ENCODE measurements at regions not wholly inside any gene's neighbourhood (a gene's known extent, or its start where the extent isn't known, plus 50 kb on each side); places are given as distances from the start of the nearest gene placed in this dataset.
"Not testable (repeated sequence)": the region's sequence is repeated elsewhere in the genome, so short reads cannot be mapped to it uniquely, and the experiment has no call there.

DNA sequence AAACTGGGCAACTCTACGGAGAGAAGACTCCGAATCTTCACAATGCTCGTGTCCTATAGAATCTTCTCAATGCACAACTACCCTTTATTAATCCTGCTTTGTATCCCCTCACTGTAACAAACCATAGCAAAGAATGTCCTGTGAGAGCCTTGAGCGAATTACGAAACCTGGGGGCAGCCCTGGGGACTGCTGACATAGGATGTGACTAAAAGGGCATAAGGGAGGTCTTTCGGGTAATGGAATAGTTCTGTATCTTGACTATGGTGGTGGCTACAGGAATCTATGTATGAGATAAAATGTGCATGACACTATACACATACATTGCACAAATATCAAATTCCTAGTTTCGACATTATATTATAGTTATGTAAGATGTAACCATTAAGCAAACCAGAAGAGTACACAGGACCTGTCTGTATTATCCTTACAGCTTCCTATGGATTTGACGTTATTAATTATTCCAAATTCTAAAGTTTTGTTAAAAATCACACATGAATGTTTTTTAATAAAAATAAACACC lies 162.5 kb upstream of the KCTD7 start:
- Mint-ChIP-seq H3K9me3 (peaks cover 13% of the 10 kb centered on the region), H3K4me3 (no peak overlapping the region)

DNA sequence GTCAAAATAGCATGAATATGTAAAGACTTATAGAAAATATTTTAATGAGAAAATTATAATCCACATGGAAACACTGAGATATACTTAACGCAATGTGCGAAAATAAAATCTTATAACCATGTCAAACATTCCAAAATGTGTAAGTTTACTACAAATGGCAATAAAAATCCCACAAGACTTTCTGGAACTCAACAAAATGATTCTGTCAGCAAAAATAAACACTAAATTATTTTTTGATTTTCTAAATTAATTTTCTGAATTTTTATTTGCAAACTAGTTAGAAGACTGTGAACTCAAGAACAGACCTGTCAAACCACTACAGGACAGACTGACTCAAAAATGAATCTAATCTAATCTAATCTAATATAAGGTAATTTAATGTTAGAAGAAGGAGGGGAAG lies 160.8 kb upstream of the KCTD7 start:
- Mint-ChIP-seq H3K36me3 (ENCODE audit: low read depth) (peaks cover 19% of the 10 kb centered on the region), H3K27me3 (ENCODE audit: low read depth, poor library complexity) (no peaks in the 10 kb centered on the region), H3K4me1 (no peaks in the 10 kb centered on the region), H3K9me3 (no peaks in the 10 kb centered on the region), H3K4me3 (no peak overlapping the region), H3K27ac (no peak overlapping the region)
- DNase-seq, result no peak
- TF ChIP-seq, protein P1, sequence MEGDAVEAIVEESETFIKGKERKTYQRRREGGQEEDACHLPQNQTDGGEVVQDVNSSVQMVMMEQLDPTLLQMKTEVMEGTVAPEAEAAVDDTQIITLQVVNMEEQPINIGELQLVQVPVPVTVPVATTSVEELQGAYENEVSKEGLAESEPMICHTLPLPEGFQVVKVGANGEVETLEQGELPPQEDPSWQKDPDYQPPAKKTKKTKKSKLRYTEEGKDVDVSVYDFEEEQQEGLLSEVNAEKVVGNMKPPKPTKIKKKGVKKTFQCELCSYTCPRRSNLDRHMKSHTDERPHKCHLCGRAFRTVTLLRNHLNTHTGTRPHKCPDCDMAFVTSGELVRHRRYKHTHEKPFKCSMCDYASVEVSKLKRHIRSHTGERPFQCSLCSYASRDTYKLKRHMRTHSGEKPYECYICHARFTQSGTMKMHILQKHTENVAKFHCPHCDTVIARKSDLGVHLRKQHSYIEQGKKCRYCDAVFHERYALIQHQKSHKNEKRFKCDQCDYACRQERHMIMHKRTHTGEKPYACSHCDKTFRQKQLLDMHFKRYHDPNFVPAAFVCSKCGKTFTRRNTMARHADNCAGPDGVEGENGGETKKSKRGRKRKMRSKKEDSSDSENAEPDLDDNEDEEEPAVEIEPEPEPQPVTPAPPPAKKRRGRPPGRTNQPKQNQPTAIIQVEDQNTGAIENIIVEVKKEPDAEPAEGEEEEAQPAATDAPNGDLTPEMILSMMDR (IDR thresholded peaks at IDR 0.05), result no peak

More for the DNA sequence above, 162.5 kb upstream of the KCTD7 start:
- no peak for DNase-seq
- no peak overlapping the region for H3K27ac Mint-ChIP-seq
- no peaks in the 10 kb centered on the region for H3K27me3 Mint-ChIP-seq (ENCODE audit: low read depth, poor library complexity)
- no peaks in the 10 kb centered on the region for H3K4me1 Mint-ChIP-seq
- TF ChIP-seq, protein P1 (IDR thresholded peaks at IDR 0.05), result no peak
- H3K36me3 Mint-ChIP-seq (ENCODE audit: low read depth), result peaks cover 36% of the 10 kb centered on the region

DNA sequence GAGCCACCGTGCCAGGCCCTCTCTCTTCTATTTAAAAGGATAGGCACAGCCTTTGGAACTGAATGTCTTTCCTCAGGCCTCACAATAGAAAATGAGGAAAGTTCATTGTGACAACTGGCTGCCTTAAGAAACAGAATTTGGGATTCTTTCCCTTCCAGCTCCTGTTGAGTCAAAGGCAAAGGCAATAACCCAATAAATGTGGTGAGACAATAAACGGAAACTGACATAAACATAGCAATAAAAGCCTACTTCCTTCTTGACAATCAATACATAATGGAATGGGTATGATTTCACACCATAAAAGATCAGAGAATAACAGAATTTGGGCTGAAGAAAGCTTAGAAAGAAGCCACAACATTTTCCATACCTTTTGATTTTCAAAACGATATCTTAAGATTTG lies 155.6 kb upstream of the KCTD7 start:
- peak overlapping the region; percentile 27 for H3K27ac Mint-ChIP-seq
- not testable (repeated sequence) for DNase-seq; H3K36me3 Mint-ChIP-seq (ENCODE audit: low read depth); H3K27me3 Mint-ChIP-seq (ENCODE audit: low read depth, poor library complexity); H3K4me3 Mint-ChIP-seq; H3K4me1 Mint-ChIP-seq; H3K9me3 Mint-ChIP-seq

DNA sequence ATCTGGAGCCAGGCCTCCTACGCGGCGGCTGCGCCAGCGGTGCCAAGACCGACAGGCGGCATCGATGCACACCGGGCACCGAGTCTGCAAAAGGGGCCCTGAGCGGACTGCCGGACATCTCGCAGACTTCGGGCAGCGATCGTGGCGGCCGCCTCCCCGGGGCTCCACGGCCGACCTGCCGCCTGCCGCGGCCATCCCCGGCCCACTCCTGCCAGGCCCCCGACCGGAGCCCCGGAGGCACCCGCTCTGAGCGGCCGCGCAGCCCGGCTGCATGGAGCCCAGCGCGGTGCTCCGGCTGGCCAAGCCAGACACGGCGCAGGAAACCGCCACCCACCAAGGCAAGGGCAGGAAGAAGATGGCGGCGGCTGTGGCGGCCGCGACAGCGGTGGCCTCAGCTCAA lies 154.2 kb upstream of the KCTD7 start:
- no peak overlapping the region for H3K4me3 Mint-ChIP-seq
- no peaks in the 10 kb centered on the region for H3K27me3 Mint-ChIP-seq (ENCODE audit: low read depth, poor library complexity)
- no peak for DNase-seq
- H3K4me1 Mint-ChIP-seq, result no peaks in the 10 kb centered on the region
- TF ChIP-seq, protein P1 (IDR thresholded peaks at IDR 0.05), result no peak
- no peaks in the 10 kb centered on the region for H3K9me3 Mint-ChIP-seq
- H3K36me3 Mint-ChIP-seq (ENCODE audit: low read depth), result peaks cover 15% of the 10 kb centered on the region
- H3K27ac Mint-ChIP-seq, result no peak overlapping the region

DNA sequence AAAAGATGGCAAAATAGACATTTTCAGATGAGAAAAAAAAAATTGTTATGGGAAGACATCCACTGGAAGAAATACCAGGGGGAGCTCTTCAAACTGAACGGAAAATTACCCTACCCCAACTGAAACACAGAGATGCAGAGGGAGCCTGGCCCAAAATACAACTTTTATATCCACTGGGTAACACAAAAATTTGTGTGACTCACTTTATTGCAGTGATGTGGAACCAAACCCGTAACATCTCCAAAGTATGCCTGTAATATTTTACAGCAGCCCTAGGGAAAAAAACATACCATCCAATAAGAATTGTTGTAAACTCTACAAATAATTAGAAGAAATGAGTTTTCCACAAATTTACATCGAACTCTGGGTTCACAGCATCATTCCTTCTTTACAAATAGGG lies 152.6 kb upstream of the KCTD7 start:
- H3K9me3 Mint-ChIP-seq; DNase-seq; H3K4me1 Mint-ChIP-seq; H3K4me3 Mint-ChIP-seq; H3K27me3 Mint-ChIP-seq (ENCODE audit: low read depth, poor library complexity); H3K27ac Mint-ChIP-seq: not testable (repeated sequence)
- H3K36me3 Mint-ChIP-seq (ENCODE audit: low read depth), result peaks cover 22% of the 10 kb centered on the region

DNA sequence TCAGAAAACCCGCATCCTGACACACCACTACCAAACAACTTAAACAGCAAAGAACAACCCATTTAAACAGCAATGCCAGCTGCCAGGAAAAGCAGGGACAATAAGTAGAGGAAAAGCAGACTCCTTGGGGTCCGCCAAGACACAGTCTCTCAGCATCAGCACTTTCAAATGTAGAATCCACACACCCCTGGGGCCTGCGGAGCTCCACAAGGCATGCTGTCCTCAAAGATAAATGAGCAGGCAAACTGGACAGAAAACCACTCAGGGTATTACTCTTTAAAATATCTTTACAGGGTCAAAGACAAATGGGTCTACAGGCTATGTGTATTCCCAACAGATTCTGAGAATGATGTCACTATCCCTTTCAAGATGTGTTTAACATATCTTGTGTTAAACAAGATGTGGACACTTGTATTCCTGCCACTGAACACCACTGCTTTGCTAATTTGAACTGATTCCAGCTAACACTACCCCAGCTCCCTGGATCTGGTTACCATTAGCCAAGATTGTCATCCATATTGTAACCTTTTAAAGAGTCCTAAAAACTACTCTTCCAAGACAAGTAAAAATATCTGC lies 150.8 kb upstream of the KCTD7 start:
- peak overlapping the region; percentile 67 for H3K27ac Mint-ChIP-seq
- not testable (repeated sequence) for H3K4me3 Mint-ChIP-seq; H3K27me3 Mint-ChIP-seq (ENCODE audit: low read depth, poor library complexity); DNase-seq; H3K4me1 Mint-ChIP-seq; H3K9me3 Mint-ChIP-seq
- H3K36me3 Mint-ChIP-seq (ENCODE audit: low read depth), result peaks cover 34% of the 10 kb centered on the region

DNA sequence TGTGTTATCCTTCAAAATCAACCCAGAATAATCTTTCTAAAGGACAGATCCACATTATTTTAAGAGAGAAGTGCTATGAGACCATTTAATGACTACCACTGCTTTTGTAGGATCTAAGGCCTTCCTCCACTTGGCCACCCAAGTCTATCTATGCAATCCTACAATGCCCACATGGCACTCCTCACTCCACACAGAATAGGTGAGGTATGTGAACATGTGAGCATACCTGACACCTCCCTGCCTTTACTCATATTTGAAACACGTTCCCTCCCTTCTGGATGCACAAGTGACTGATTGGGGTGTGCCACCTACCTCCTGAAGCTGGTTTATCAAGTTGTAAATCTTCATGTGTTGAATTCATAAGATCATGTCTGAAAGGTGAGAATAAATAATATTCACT lies 147.5 kb upstream of the KCTD7 start:
- not testable (repeated sequence) for H3K27me3 Mint-ChIP-seq (ENCODE audit: low read depth, poor library complexity); H3K4me1 Mint-ChIP-seq; H3K9me3 Mint-ChIP-seq; H3K4me3 Mint-ChIP-seq; DNase-seq
- peak overlapping the region; percentile 6 for H3K27ac Mint-ChIP-seq
- H3K36me3 Mint-ChIP-seq (ENCODE audit: low read depth), result peaks cover 59% of the 10 kb centered on the region

DNA sequence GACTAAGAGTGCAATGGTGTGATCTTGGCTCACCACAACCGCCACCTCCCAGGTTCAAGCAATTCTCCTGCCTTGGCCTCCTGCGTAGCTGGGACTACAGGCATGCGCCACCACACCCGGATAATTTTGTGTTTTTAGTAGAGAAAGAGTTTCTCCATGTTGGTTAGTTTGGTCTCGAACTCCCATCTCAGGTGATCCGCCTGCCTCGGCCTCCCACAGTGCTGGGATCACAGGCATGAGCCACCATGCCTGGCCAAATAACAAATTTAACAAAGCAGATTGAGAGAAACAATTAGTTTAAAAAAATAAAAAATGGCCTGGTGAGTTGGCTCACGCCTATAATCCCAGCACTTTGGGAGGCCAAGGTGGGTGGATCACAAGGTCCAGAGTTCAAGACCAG lies 139.6 kb upstream of the KCTD7 start:
- H3K9me3 Mint-ChIP-seq; DNase-seq; H3K4me3 Mint-ChIP-seq; H3K27me3 Mint-ChIP-seq (ENCODE audit: low read depth, poor library complexity); H3K27ac Mint-ChIP-seq: not testable (repeated sequence)
- H3K4me1 Mint-ChIP-seq, result peaks cover 30% of the 10 kb centered on the region
- H3K36me3 Mint-ChIP-seq (ENCODE audit: low read depth), result peaks cover 40% of the 10 kb centered on the region

DNA sequence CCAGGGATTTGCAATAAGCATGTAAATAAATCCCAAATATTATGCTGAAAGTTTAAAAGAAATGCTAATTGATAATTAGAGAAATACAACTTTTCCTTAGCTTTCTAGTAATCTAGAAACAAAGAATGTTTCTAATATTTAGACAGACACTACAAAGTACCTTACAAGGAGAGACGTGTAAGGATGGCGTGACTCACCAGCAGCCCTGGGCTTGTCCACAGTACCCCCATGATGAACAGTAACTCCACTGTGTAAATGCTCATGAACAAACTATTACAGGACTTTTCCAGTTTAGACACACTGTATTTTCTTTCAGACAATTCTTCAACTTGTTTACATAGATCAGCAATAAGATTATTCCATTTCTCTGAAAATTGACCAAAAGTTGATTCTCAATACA lies 138.9 kb upstream of the KCTD7 start:
- Mint-ChIP-seq H3K4me1 (peaks cover 31% of the 10 kb centered on the region), H3K4me3 (peak overlapping the region; percentile 16), H3K36me3 (ENCODE audit: low read depth) (peaks cover 37% of the 10 kb centered on the region)
- H3K9me3 Mint-ChIP-seq; DNase-seq; H3K27me3 Mint-ChIP-seq (ENCODE audit: low read depth, poor library complexity); H3K27ac Mint-ChIP-seq: not testable (repeated sequence)

DNA sequence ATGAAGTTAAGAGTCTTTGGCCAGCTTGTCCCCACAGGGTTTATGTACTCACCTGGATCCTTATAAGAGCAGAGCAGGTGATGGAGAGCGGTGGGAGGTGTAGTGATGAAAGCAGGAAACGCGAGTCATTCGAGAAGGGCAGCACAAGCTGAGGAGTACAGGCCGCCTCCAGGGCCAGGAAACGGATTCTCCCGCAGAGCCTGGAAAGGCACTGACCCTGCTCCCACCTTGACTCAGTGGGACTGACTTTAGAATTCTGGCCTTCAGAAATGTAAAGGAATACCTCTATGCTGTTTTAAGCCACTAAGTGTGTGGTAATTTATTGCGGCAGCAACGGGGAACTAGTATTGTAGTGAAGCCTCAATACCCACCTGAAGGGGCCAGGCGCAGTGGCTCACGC lies 137.7 kb upstream of the KCTD7 start:
- not testable (repeated sequence) for H3K27me3 Mint-ChIP-seq (ENCODE audit: low read depth, poor library complexity); H3K27ac Mint-ChIP-seq; DNase-seq; H3K9me3 Mint-ChIP-seq
- Mint-ChIP-seq H3K4me3 (peak overlapping the region; percentile 18), H3K4me1 (peaks cover 39% of the 10 kb centered on the region), H3K36me3 (ENCODE audit: low read depth) (peaks cover 31% of the 10 kb centered on the region)

DNA sequence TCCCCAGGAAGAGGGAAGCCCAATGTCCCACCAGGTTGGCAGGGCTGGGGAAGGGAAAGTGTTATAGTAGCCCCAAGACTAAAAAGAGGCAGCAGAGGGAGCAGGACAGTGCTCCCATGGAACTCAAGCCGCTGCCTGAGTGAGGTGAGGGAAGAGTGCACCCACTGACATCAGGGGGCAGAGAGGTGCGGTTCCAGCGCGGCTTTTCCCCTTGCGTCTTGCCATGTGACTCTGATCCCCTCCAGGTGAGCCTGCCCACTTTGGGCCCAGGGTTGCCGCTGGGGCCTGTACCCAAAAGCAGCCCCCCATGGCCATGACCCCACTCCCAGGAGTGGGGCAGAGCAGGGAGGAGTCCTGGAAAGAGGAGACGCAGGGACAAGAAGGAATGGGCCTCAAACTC lies 136.3 kb upstream of the KCTD7 start:
- peaks cover 43% of the 10 kb centered on the region for H3K4me1 Mint-ChIP-seq
- not testable (repeated sequence) for H3K27me3 Mint-ChIP-seq (ENCODE audit: low read depth, poor library complexity); H3K9me3 Mint-ChIP-seq; DNase-seq
- H3K4me3 Mint-ChIP-seq, result peak overlapping the region; percentile 91
- H3K36me3 Mint-ChIP-seq (ENCODE audit: low read depth), result peaks cover 19% of the 10 kb centered on the region
- H3K27ac Mint-ChIP-seq, result peak overlapping the region; percentile 95
